PFSK-1 (cell line): ENCODE measurements at regions not wholly inside any gene's neighbourhood (a gene's known extent, or its start where the extent isn't known, plus 50 kb on each side); places are given as distances from the start of the nearest gene placed in this dataset.

Experiments
- FOXP2 ChIP-seq: optimal IDR thresholded peaks from 2 replicates; pipeline ENCODE3; 2011; ENCODE audit warnings: borderline replicate concordance, control low read depth, inconsistent platforms; ENCODE audit not compliant: insufficient read depth; ENCODE audit errors: extremely low read length, extremely low read depth
- POLR2AphosphoS5 ChIP-seq: IDR thresholded peaks from 2 replicates; pipeline ENCODE4 v1.6.1; 2012; ENCODE audit warnings: low read depth, mild to moderate bottlenecking, control low read depth, low read length, moderate library complexity
- REST ChIP-seq, 2 experiments: IDR thresholded peaks; 2 replicates each; pipeline versions ENCODE4 v1.6.1 to v1.8.0; 2011 to 2012; ENCODE audit warnings: low read depth in 2 of 2, low read length in 2 of 2, control low read depth in 1 of 2, inconsistent platforms in 1 of 2, mild to moderate bottlenecking in 1 of 2, moderate library complexity in 1 of 2; ENCODE audit not compliant: insufficient read depth in 1 of 2
- SIN3A ChIP-seq: IDR thresholded peaks from 2 replicates; pipeline ENCODE4 v1.6.1; 2012; ENCODE audit warnings: mild to moderate bottlenecking, low read length, moderate library complexity, borderline replicate concordance; ENCODE audit not compliant: insufficient read depth
- TAF1 ChIP-seq: IDR thresholded peaks from 2 replicates; pipeline ENCODE4 v1.6.1; 2012; ENCODE audit warnings: low read length, control low read depth, borderline replicate concordance; ENCODE audit not compliant: insufficient read depth

GRCh38 chr1:55446351-55446750 is 231.2 kb upstream of the USP24 start:
- TF ChIP-seq POLR2AphosphoS5, result no peak
- no peak for TF ChIP-seq REST (IDR thresholded peaks at IDR 0.05; ENCODE audit: insufficient read depth in 1 of 2, low read depth in 2 of 2, low read length in 2 of 2)
- TF ChIP-seq TAF1, result no peak
- no peak for TF ChIP-seq SIN3A
- no peak for TF ChIP-seq FOXP2
